ENCODE measurements at regions not wholly inside any gene's neighbourhood (a gene's known extent, or its start where the extent isn't known, plus 50 kb on each side); places are given as distances from the start of the nearest gene placed in this dataset.

DNA sequence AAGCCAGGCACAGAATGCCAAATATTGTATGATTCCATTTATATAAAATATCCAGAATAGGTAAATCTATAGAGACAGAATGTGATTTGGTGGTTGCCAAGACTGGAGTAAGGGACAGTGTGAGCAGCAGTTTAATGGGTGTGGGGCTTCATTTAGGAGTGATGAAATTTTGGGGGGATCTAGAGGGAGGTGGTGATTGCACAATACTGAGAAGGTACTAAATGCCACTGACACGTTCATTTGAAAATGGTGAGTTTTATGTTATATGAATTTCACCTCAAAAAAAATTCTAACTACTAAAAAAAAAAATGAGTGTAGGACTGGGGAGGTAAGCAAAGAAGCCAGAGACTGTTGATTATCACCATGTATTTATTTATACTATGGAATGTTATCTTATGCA lies 974.5 kb upstream of the ZEB2 start:
- no peak overlapping the region for H3K4me3 ChIP-seq (ENCODE audit: low read depth, low read length)
- no peak for DNase-seq (ENCODE audit: low read depth)

GRCh38 chr2:145488571-145488970 lies 968.7 kb upstream of the ZEB2 start:
- no peak overlapping the region for H3K4me3 ChIP-seq (ENCODE audit: low read depth, low read length)
- DNase-seq (ENCODE audit: low read depth) = no peak

GRCh38 chr2:145484448-145485097 lies 964.7 kb upstream of the ZEB2 start:
- peak; percentile 71 for DNase-seq (ENCODE audit: low read depth)
- H3K4me3 ChIP-seq (ENCODE audit: low read depth, low read length) = no peak overlapping the region

DNA sequence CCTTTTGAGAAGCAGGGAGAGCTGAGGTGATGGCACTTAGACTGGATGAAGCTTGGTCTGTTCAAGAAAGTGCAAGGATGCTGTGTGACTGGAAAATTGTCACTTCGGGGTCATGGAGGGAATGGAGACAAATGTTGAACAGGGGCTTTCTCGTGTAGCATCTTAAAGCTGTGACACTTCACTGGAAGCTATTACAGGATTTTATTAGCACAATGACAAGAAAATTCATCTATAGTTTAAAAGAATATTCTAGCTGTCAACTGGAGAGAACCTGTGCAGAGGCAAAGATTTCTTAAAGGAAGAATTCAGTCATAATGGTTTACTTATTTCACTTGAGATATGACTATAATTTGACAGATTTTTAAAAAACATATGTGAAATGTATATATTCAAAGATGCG lies 963.9 kb upstream of the ZEB2 start:
- H3K4me3 ChIP-seq (ENCODE audit: low read depth, low read length) = no peak overlapping the region
- DNase-seq (ENCODE audit: low read depth) = no peak

- H3K4me3 ChIP-seq (ENCODE audit: low read depth, low read length) = no peak overlapping the region
Observed at GRCh38 chr2:145481334-145481922, 961.5 kb upstream of the ZEB2 start.

DNA sequence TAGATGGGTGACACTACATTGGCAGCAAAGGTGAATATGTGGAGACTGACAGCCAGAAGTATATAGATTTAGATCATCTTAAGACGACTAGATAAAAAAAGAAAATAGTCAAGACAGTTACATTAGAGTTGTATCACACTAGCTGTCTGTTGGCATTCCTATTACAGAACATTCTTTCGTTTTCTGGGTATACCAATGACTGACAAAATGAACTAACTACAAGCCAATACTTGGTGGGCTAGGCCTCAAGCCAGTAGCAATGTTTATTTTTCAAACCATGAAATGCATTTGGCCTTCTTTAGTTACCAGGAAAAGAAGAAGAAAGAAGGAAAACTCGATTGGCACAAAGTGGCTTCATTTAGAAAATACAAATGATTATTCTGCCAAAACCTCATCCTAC lies 944.9 kb upstream of the ZEB2 start:
- DNase-seq (ENCODE audit: low read depth) = no peak
- no peak overlapping the region for H3K4me3 ChIP-seq (ENCODE audit: low read depth, low read length)

More at GRCh38 chr2:145481334-145481922, 961.5 kb upstream of the ZEB2 start:
- no peak for DNase-seq (ENCODE audit: low read depth)

DNA sequence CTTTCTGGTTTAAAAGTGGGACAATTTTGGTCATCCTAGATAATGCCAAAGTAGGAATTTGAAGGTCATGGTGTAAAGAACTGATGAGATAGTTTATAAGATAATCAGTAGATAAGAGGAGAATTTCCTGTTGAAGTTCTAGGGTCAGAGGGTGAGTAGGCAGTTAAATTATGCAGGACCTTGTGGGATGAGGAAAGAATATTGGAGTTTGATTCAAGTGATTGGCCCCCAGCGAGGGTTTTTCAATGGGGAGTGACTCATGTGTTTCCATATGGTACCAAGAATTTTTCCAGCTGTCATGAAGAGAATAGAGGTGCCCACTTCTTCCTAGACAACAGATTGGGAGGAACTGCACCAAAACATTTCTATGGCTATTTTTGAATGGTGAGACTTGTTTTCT lies 940.2 kb upstream of the ZEB2 start:
- no peak for DNase-seq (ENCODE audit: low read depth)
- no peak overlapping the region for H3K4me3 ChIP-seq (ENCODE audit: low read depth, low read length)

DNA sequence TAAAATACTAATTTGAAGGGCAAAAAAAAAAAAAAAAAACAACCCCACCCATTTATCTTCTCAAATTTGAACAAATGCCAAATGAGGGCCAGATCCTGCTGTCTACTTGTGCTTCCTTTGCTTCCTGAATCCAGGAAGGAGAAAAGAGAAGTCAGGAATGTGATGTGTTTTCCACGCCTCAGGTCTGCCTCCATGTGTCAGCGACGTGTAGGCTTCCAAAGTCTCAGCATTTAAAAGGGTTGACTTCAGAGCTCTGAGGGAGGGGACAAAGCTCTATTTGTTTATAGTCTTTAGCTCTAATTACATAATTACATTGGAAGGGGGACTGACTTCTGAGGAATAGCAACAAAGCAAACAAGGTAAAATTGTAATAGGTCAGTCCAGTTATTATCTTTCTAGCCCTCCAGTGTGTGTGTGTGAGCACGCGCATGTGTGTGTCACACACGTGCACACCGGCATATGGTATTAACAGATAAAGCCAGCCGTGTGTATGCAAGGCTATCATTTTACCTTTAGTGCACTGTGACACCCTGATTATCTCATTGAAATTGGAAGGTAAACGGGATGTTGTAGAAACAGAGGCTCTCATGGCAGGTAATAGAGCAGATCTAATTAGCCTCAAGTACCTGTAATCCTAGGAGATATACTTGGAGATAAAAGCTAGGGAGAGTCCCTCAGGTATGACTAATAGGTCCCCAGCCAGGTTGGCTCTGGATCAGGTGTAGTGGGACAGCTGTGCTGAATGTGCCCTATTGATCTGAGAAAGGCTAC lies 911.4 kb upstream of the ZEB2 start:
- no peak for DNase-seq (ENCODE audit: low read depth)
- no peak overlapping the region for H3K4me3 ChIP-seq (ENCODE audit: low read depth, low read length)

DNA sequence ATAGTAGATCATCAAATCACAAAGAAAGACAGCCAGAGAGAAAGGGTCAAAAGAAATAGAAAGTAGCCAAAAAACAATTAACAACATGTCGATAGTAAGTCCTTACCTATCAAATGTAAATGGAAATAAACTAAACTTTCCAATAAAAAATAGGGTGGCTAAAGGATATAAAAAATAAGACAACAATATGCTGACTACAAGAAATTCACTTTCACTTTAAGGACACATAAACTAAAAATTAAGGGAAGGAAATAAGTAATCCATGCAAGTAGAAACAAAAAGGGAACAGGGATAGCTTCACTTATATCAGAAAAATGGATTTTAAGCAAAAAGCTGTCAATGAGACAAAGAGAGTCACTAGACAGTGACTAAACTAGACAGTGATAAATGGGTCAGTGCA lies 903.9 kb upstream of the ZEB2 start:
- DNase-seq (ENCODE audit: low read depth) = no peak

DNA sequence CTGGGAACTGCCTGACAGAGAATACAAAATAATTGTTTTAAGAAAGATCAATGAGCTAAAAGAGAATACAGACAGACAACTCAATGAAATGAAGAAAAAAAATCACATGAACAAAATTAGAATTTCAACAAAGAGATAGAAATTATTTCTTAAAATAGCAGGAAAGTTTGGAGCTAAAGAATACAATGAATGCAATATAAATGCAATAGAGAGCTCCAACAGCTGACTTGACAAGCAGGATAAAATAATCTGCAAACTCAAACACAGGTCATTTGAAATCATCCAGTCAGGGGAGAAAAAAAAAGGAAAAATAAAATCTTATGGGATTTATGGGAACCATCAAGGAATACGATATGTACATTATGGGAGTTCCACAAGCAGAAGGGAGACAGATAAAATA lies 902.7 kb upstream of the ZEB2 start:
- no peak overlapping the region for H3K4me3 ChIP-seq (ENCODE audit: low read depth, low read length)
- no peak for DNase-seq (ENCODE audit: low read depth)

More for the DNA sequence above, 903.9 kb upstream of the ZEB2 start:
- H3K4me3 ChIP-seq (ENCODE audit: low read depth, low read length) = no peak overlapping the region

DNA sequence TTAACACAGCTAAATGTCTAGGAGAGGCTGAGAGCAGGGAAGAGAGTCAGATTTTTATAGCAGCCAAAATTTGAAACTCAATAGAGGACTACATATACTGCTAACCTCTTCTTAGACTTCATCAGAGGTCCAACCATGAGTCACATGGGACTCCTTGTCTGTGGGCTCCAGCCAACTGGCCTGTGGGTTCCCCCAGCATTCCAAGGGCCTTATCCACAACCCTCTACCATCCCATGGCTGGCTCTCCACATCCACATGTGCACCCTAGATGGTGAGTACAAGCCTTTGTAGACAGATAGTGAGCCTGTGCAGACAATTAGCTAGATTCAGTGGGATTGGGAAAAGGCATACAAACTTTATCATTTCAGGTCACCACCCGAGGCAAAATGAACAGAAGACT lies 901.9 kb upstream of the ZEB2 start:
- DNase-seq (ENCODE audit: low read depth) = no peak
- no peak overlapping the region for H3K4me3 ChIP-seq (ENCODE audit: low read depth, low read length)

DNA sequence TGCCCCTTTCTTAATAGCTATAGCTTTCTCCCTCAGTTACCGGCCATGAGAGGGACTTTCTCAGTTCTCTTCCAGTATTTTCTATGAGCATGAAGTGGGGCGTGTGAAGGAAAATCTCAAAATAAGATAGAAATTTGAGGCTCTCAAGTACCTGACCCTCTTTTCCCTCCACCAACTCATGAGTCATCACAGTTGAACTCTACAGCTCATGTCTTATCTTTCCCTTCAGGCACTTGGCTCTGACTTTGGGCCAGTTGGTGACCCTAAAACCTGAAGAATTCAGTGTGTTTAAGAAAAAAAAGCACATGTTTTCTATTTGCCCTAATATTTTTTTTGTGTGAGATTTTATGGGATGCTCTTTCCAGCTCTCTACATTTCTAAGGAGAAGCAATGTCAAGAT lies 896.7 kb upstream of the ZEB2 start:
- no peak for DNase-seq (ENCODE audit: low read depth)
- H3K4me3 ChIP-seq (ENCODE audit: low read depth, low read length) = no peak overlapping the region

DNA sequence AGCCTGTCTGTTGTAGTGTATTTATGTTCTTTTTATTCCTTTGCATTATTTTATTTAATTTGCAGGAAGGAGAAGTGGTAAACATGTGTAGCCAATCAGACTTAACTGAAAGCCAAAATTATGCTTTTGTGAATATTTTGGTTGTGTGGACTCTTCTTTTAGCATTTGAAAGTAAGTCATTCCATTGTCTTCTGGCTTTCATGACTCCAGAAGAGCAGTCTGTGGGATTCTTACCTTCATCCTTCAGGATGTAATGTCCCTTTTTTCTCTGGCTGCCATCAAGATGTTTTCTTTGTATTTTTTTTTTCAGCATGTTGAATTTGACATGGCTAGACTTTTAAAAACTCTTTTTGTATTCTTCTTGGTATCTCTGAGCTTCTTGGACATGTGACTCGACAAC lies 895.2 kb upstream of the ZEB2 start:
- no peak for DNase-seq (ENCODE audit: low read depth)
- no peak overlapping the region for H3K4me3 ChIP-seq (ENCODE audit: low read depth, low read length)

GRCh38 chr2:145413261-145414030 lies 893.5 kb upstream of the ZEB2 start:
- H3K4me3 ChIP-seq (ENCODE audit: low read depth, low read length) = no peak overlapping the region
- no peak for DNase-seq (ENCODE audit: low read depth)

DNA sequence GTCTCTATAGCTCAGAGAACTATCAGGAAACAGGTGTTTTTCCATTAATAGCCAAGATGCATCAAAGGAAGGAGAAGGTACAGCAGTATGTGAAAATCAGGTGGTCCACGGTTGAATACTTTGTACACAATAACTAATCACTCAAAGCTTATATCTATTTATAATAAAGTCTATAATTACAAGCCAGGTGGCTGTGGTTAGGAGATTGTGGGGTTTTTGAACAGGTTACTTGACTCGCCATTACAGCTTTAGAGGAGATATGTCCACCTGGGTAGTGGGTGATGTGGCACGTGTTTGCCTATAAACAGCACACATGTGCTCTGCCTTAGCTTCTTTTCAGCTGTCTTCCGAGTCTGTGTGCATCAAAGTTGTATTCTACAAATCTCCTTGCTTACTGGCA lies 892.2 kb upstream of the ZEB2 start:
- H3K4me3 ChIP-seq (ENCODE audit: low read depth, low read length) = no peak overlapping the region
- no peak for DNase-seq (ENCODE audit: low read depth)

DNA sequence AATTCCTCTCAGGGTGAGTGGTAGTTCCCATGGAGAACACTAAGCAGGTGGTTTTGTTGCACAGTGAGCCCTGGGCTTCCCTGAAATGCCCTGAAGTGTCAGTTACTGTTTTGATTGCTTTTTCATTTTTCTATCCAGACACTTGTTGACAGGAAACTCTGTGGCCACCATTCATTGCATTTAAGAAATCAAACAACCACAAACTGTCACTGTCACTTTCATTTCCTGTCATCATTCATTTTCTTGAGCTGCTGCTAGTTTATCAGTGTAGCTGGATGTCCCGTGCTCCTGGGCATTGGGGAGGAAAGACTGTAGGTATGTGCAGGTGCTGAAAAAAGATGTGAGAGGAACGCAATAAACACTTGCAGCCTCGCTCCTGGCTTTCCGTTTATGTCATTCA lies 891.6 kb upstream of the ZEB2 start:
- no peak overlapping the region for H3K4me3 ChIP-seq (ENCODE audit: low read depth, low read length)
- no peak for DNase-seq (ENCODE audit: low read depth)

DNA sequence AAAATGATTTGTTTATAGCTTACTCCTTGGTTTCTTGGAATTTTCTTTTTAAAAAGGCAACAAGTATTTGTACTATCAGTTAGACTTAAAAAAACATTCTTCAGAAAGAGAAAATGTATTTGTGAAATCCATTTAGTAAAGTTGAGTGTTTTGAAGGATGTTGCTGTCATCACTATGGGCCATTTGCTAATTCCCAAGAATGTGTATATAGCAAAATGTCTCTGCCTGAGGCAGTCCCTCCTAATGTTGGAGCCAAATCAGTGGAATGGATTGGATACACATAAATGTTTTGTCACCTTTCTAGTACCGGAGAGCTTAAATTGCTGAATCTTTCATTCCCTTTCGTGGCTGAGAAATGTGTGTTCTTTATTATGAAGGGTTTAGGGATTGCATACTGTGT lies 890.2 kb upstream of the ZEB2 start:
- H3K4me3 ChIP-seq (ENCODE audit: low read depth, low read length) = no peak overlapping the region
- DNase-seq (ENCODE audit: low read depth) = no peak

DNA sequence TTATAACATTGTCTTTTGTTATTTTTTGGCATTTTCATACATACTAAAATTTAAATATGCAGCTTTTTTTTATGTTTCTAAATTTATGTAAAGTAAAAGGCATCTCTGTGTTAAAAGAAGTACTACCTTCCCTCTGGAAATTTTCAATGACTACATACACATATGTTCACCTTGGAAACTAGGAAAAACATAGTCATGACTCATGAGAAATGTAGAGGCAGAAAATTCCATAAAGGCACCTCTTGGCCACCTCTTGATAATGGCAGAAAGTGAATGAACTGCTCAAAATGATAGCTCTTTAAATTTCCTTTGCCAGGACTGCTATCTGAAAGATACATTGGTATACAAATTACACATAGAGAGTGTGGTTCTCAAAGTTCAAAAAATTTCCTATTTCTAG lies 889.1 kb upstream of the ZEB2 start:
- DNase-seq (ENCODE audit: low read depth) = no peak
- H3K4me3 ChIP-seq (ENCODE audit: low read depth, low read length) = no peak overlapping the region

DNA sequence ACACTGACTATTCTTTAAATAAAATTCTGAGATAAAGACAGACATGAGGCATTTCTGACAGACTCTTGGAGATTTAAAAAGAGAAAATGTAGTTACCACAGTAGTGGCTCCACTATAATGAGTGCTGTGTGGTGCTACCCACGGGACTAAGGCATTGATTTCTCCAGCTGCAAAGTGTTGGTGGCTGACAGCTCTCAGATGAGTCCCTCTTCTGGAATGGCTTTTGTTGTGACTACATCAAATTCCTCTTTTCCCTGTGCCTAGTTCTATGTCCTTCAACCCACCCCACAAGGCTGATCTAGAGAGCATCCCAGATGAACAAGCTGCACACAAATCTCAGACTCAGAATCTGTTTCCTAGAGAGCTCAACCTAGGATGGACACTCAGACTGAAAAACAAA lies 884.8 kb upstream of the ZEB2 start:
- no peak for DNase-seq (ENCODE audit: low read depth)
- H3K4me3 ChIP-seq (ENCODE audit: low read depth, low read length) = no peak overlapping the region

- no peak for DNase-seq (ENCODE audit: low read depth)
Observed at GRCh38 chr2:145402706-145403277, 882.9 kb upstream of the ZEB2 start.

More at GRCh38 chr2:145402706-145403277, 882.9 kb upstream of the ZEB2 start:
- H3K4me3 ChIP-seq (ENCODE audit: low read depth, low read length) = no peak overlapping the region

Measured in skeletal muscle cell (primary cell).